ENCODE measurements at regions not wholly inside any gene's neighbourhood (a gene's known extent, or its start where the extent isn't known, plus 50 kb on each side); places are given as distances from the start of the nearest gene placed in this dataset.

DNA sequence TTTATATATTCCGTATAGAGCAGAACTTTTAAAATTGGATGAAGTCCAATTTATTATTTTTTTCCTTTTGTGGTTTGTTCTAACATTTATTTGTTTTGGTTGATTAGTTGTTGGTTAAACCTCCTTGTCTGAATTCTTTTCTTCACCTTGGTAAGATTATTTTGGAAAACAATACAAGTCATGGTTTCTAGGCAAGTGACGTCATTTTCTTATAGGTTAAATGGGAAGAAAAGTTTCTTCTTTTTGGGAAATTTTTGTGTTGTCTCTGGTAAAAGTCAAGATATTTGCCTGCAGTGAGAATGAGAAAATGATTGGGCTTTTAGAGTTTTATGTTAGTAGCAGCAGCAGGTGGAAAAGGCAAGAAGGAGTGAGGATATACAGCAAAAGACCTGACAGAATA is 197.9 kb downstream of the OTOR start:
- no peak for TF ChIP-seq CTCF (IDR thresholded peaks at IDR 0.05)
- TF ChIP-seq POLR2A (IDR thresholded peaks at IDR 0.05) = no peak

All from Peyer's patch (tissue), 4 donors.